ENCODE measurements at regions not wholly inside any gene's neighbourhood (a gene's known extent, or its start where the extent isn't known, plus 50 kb on each side); places are given as distances from the start of the nearest gene placed in this dataset.
"Not testable (repeated sequence)": the region's sequence is repeated elsewhere in the genome, so short reads cannot be mapped to it uniquely, and the experiment has no call there.

- DNase-seq (ENCODE audit: low read depth in 2 of 2) = no peak
Observed at GRCh38 chr2:183610724-183611123, 486.5 kb downstream of the NUP35 start.

- DNase-seq (ENCODE audit: low read depth in 2 of 2) = no peak
Observed at GRCh38 chr2:183614799-183615435, 490.7 kb downstream of the NUP35 start.

GRCh38 chr2:183623227-183623626, 499.0 kb downstream of the NUP35 start:
- no peak for DNase-seq (ENCODE audit: low read depth in 2 of 2)

DNA sequence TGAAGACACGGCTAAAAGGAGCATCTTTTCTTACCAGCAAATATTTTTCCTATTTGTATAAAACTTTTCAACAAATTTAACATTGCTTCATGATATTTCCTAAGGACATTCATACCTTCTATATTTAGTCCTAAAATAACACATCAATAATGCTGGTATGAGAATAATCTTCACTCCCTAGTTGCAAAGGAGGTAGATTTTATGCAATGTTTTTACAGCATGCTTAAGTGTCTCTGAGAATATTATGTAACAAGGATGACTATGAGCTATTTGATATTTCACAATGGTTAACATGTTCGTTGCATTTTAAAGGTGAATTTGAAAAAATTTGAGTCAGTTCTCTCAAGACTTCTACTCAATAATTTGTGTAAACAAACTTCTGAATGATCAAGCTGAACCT, 506.7 kb downstream of the NUP35 start:
- DNase-seq (ENCODE audit: low read depth in 2 of 2) = no peak

- no peak for DNase-seq (ENCODE audit: low read depth in 2 of 2)
Observed at GRCh38 chr2:183656121-183656520, 531.9 kb downstream of the NUP35 start.

DNA sequence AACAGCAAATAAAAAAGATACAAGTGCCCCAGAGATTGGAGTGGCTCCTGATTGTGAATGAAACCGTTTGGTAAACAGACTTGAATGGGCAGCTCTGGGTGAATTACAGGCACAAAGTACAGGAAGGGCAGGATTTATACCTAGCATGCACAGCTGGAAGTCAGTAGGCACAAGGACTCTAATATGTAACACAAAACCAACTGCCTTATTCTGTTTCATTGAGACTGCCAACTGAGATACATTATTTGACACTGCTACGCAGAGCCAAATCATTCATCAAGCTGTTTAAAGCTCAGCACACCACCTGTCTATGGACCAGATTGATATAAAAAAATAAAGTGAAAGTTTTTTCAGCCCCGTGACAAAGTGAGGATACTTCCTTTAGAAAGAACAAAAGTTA, 541.2 kb downstream of the NUP35 start:
- no peak for DNase-seq (ENCODE audit: low read depth in 2 of 2)

GRCh38 chr2:183666031-183666430, 541.8 kb downstream of the NUP35 start:
- DNase-seq (ENCODE audit: low read depth in 2 of 2) = no peak

DNA sequence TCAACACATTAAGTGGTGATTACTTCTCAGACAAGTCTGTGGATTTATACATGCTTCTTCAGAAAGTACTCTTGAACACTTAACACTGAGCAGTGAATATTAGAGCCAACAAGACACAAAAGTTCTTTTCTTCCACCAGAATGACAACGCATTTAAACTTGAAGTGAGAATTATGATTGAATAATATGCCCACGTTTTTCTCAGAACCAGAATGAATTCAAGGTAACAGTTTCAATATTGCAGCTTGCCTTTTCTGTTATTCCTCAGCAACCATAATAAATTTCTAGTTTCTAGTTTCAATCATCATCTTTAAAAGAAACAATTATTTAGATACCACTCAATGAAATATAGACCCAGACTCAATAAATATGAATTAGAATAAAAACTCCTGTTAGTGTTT, 547.0 kb downstream of the NUP35 start:
- DNase-seq (ENCODE audit: low read depth in 2 of 2) = no peak

- no peak for DNase-seq (ENCODE audit: low read depth in 2 of 2)
Observed at GRCh38 chr2:183678908-183679307, 554.7 kb downstream of the NUP35 start.

GRCh38 chr2:183680573-183680972, 556.3 kb downstream of the NUP35 start:
- no peak for DNase-seq (ENCODE audit: low read depth in 2 of 2)

- DNase-seq (ENCODE audit: low read depth in 2 of 2) = no peak
Observed at GRCh38 chr2:183684686-183685085, 560.4 kb downstream of the NUP35 start.

GRCh38 chr2:183696028-183696427, 571.8 kb downstream of the NUP35 start:
- no peak for DNase-seq (ENCODE audit: low read depth in 2 of 2)

- DNase-seq (ENCODE audit: low read depth in 2 of 2) = no peak
Observed at GRCh38 chr2:183709829-183710228, 585.6 kb downstream of the NUP35 start.

GRCh38 chr2:183718246-183718645, 594.0 kb downstream of the NUP35 start:
- no peak for DNase-seq (ENCODE audit: low read depth in 2 of 2)

DNA sequence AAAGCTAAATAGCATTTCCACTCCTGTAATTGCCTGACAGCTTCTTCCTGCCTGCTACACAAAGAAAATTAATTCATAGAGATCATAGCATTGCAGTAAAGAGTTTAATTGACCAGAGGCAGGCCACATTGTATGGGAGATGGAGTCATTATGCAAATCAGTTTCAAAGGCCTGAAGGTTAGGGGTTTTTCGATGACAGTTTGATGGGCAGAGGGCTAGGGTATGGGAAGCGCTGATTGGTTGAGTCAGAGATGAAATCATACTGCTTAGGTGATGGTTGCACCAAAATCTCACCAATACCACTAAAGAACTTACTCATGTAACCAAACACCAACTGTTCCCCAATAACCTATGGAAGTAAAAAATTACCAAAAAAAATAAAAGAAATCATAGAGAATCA, 599.0 kb downstream of the NUP35 start:
- DNase-seq (ENCODE audit: low read depth in 2 of 2) = no peak

DNA sequence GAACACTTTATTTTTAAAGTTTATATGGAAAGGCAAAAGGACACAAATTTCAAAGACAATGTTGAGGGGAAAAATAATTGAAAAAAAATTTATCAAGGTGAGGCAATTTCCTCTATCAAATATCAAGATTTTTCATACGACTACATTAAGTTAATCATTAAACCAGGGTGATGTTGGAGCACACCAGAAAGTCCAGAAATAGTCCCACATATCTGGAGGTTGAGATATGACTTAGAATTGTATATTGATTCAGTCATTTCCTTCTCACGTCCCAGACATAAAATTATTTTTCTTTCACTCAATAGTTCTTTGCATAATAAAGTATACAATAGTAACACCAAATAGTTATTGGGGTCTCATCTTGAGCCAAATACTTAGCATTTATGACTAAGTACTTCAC, 605.1 kb downstream of the NUP35 start:
- DNase-seq (ENCODE audit: low read depth in 2 of 2) = no peak

DNA sequence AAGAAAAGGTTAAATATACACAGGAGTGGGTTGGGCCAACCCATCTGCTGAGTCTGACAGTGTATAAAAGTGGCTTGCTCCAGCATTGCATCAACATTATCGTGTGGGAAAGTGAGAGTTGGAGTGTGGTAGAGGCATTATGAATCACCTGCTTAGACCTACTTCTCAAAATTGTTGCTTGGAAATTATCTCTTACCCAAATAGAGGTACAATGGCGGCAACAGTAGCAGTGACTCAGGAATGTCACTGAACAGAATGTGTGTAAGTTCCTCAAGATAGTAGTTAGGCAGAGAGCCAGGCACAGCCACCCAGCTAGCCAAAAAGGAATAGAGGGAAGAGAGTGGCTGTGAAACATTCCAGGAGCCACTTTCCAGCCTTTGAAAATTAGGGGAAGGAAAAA, 616.0 kb downstream of the NUP35 start:
- DNase-seq (ENCODE audit: low read depth in 2 of 2) = no peak

DNA sequence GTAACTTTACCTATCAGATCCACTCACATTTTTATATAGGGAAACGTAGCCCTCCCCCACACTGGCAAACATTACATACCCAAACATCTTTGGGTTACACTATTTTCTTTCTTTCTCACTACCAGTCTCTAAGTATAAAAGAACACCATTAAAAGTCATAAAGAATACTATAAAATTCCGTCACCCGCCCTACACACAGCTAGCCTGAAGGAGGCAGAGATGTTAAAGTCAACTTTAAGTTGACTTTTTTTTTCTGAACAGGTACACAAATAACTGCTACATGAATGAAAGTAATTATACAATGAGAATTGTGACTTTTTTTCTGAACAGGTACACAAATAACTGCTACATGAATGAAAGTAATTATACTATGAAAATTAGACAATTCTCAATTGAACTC, 628.3 kb downstream of the NUP35 start:
- no peak for DNase-seq (ENCODE audit: low read depth in 2 of 2)

- DNase-seq (ENCODE audit: low read depth in 2 of 2) = no peak
Observed at GRCh38 chr2:183759033-183759432, 634.8 kb downstream of the NUP35 start.

GRCh38 chr2:183773775-183774174, 649.5 kb downstream of the NUP35 start:
- no peak for DNase-seq (ENCODE audit: low read depth in 2 of 2)

- DNase-seq (ENCODE audit: low read depth in 2 of 2) = no peak
Observed at GRCh38 chr2:183780072-183780471, 655.8 kb downstream of the NUP35 start.

DNA sequence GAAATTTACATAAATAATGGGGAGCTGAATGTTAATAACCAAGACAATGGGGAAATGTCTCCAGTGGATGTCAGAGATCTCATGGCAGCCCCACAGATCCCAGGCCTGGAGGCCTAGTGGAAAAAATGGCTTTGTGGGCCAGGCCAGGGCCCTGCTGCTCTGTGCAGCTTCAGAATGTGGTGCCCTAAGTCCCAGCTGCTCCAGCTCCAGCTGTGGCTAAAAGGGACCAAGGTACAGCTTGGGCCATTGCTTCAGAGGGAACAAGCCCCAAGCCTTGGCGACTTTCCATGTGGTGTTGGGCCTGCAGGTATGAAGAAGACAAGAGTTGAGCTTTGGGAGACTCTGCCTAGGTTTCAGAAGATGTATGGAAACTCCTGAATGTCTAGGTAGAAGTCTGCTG, 658.2 kb downstream of the NUP35 start:
- DNase-seq (ENCODE audit: low read depth in 2 of 2) = no peak

DNA sequence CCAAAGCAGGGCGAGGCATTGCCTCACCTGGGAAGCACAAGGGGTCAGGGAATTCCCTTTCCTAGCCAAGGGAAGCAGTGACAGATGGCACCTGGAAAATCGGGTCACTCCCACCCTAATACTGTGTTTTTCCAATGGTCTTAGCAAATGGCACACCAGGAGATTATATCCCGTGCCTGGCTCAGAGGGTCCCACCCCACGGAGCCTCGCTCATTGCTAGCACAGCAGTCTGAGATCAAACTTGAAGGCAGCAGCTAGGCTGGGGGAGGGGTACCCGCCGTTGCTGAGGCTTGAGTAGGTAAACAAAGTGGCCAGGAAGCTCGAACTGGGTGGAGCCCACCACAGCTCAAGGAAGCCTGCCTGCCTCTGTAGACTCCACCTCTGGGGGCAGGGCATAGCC, 664.6 kb downstream of the NUP35 start:
- DNase-seq (ENCODE audit: low read depth in 2 of 2) = not testable (repeated sequence)
